K562 (cell line): ENCODE measurements at regions not wholly inside any gene's neighbourhood (a gene's known extent, or its start where the extent isn't known, plus 50 kb on each side); places are given as distances from the start of the nearest gene placed in this dataset.
A peak's percentile ranks its signal among the peaks of the same experiment; 100 is the strongest.

Source experiments
- ASH1L ChIP-seq: fragments of 450-650 bp; IDR thresholded peaks from 2 replicates; pipeline ENCODE4 v1.6.1; 2018; ENCODE audit warnings: borderline replicate concordance, mild to moderate bottlenecking, low read depth; ENCODE audit not compliant: partially characterized antibody
- CXXC5 ChIP-seq: fragments of 250-450 bp; sonication (Bioruptor Pico); IDR thresholded peaks from 2 replicates; pipeline ENCODE4 v1.8.0; 2022; ENCODE audit warnings: inconsistent platforms, mild to moderate bottlenecking, moderate library complexity
- GABPB2 ChIP-seq: fragments of 250-450 bp; sonication (Bioruptor Pico); conservative IDR thresholded peaks from 2 replicates; pipeline ENCODE4 v1.5.1; 2021; ENCODE audit warnings: mild to moderate bottlenecking
- HMGN3 ChIP-seq: IDR thresholded peaks from 2 replicates; pipeline ENCODE4 v1.6.1; 2011; ENCODE audit warnings: borderline replicate concordance, low read depth, mild to moderate bottlenecking, mixed read lengths, low read length; ENCODE audit not compliant: insufficient read length; ENCODE audit errors: extremely low read depth
- KDM1A ChIP-seq, 2 experiments: fragments of 450-650 bp; IDR thresholded peaks; 2 replicates each; pipeline ENCODE4 v1.6.1; 2016; ENCODE audit warnings: mild to moderate bottlenecking in 2 of 2
- MTA3 ChIP-seq: fragments of 450-650 bp; formaldehyde crosslinking; IDR thresholded peaks from 2 replicates; pipeline ENCODE4 v1.6.1; 2017; ENCODE audit warnings: mild to moderate bottlenecking, borderline replicate concordance
- NR2C1 ChIP-seq, 2 experiments: fragments of 450-650 bp; IDR thresholded peaks; 2 replicates each; pipeline ENCODE4 v1.6.1; 2017; ENCODE audit warnings: mild to moderate bottlenecking in 2 of 2, antibody characterized with exemption in 1 of 2, inconsistent platforms in 1 of 2, missing compliant biosample characterization in 1 of 2, missing genetic modification characterization in 1 of 2
- POLR2H ChIP-seq: IDR thresholded peaks from 2 replicates; pipeline ENCODE4 v1.6.1; 2016; ENCODE audit warnings: missing genetic modification characterization, low read depth, mild to moderate bottlenecking, control low read depth, missing compliant biosample characterization, moderate library complexity
- REST ChIP-seq, 2 experiments: fragments of 450-650 bp; formaldehyde crosslinking in 1 of 2; IDR thresholded peaks; 2 replicates each; pipeline versions ENCODE4 v1.4.0 to v1.6.1; 2014 to 2020; ENCODE audit warnings: mild to moderate bottlenecking in 2 of 2, borderline replicate concordance in 1 of 2, low read depth in 1 of 2
- ZNF140 ChIP-seq: fragments of 250-450 bp; sonication (Bioruptor Pico); IDR thresholded peaks from 2 replicates; pipeline ENCODE4 v1.8.0; 2021; ENCODE audit warnings: moderate library complexity, mild to moderate bottlenecking, inconsistent platforms
- TF ChIP-seq, protein P1 (sequence below): fragments of 250-450 bp; sonication (Bioruptor Pico); IDR thresholded peaks from 2 replicates; pipeline ENCODE4 v1.4.0; 2020
- TF ChIP-seq, protein P2 (sequence below): fragments of 450-650 bp; IDR thresholded peaks from 2 replicates; pipeline ENCODE4 v1.6.1; 2017; ENCODE audit warnings: antibody characterized with exemption, mild to moderate bottlenecking

- TF ChIP-seq, protein P1, sequence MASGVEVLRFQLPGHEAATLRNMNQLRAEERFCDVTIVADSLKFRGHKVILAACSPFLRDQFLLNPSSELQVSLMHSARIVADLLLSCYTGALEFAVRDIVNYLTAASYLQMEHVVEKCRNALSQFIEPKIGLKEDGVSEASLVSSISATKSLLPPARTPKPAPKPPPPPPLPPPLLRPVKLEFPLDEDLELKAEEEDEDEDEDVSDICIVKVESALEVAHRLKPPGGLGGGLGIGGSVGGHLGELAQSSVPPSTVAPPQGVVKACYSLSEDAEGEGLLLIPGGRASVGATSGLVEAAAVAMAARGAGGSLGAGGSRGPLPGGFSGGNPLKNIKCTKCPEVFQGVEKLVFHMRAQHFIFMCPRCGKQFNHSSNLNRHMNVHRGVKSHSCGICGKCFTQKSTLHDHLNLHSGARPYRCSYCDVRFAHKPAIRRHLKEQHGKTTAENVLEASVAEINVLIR (CRISPR knock-in tag) = no peak
- TF ChIP-seq MTA3 (0 out of 2 replicates have a peak, but pooled peaks have one; percentile 32), NR2C1 (IDR thresholded peaks at IDR 0.05) (no peak), NR2C1 (tag; IDR thresholded peaks at IDR 0.05) (peak; percentile 62), ZNF140 (CRISPR knock-in tag) (no peak), KDM1A (IDR thresholded peaks at IDR 0.05) (peak; percentile 63 to 80), POLR2H (tag) (peak; percentile 50; the same call in 1 of the 2 replicates), GABPB2 (CRISPR knock-in tag) (no peak), HMGN3 (no peak), CXXC5 (CRISPR knock-in tag) (peak; percentile 75), REST (IDR thresholded peaks at IDR 0.05; ENCODE audit: borderline replicate concordance) (0 out of 2 replicates have a peak, but pooled peaks have one; percentile 13), REST (CRISPR knock-in tag; IDR thresholded peaks at IDR 0.05; ENCODE audit: low read depth) (no peak), ASH1L (peak; percentile 36)
- TF ChIP-seq, protein P2, sequence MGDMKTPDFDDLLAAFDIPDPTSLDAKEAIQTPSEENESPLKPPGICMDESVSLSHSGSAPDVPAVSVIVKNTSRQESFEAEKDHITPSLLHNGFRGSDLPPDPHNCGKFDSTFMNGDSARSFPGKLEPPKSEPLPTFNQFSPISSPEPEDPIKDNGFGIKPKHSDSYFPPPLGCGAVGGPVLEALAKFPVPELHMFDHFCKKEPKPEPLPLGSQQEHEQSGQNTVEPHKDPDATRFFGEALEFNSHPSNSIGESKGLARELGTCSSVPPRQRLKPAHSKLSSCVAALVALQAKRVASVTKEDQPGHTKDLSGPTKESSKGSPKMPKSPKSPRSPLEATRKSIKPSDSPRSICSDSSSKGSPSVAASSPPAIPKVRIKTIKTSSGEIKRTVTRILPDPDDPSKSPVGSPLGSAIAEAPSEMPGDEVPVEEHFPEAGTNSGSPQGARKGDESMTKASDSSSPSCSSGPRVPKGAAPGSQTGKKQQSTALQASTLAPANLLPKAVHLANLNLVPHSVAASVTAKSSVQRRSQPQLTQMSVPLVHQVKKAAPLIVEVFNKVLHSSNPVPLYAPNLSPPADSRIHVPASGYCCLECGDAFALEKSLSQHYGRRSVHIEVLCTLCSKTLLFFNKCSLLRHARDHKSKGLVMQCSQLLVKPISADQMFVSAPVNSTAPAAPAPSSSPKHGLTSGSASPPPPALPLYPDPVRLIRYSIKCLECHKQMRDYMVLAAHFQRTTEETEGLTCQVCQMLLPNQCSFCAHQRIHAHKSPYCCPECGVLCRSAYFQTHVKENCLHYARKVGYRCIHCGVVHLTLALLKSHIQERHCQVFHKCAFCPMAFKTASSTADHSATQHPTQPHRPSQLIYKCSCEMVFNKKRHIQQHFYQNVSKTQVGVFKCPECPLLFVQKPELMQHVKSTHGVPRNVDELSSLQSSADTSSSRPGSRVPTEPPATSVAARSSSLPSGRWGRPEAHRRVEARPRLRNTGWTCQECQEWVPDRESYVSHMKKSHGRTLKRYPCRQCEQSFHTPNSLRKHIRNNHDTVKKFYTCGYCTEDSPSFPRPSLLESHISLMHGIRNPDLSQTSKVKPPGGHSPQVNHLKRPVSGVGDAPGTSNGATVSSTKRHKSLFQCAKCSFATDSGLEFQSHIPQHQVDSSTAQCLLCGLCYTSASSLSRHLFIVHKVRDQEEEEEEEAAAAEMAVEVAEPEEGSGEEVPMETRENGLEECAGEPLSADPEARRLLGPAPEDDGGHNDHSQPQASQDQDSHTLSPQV = peak; percentile 97
Observed at GRCh38 chr3:72185549-72186399, 400.8 kb upstream of the PROK2 start (continued).
